HepG2 (cell line): ENCODE measurements at regions not wholly inside any gene's neighbourhood (a gene's known extent, or its start where the extent isn't known, plus 50 kb on each side); places are given as distances from the start of the nearest gene placed in this dataset.

ENCODE experiments used
- ATAC-seq: fragments of 200-7000 bp; cut with Tn5 transposase; 3 replicates; pipeline ENCODE4 v1.9.1; 2020; ENCODE audit warnings: mild to moderate bottlenecking, moderate library complexity
- BruUV-seq: library from RNA; stranded (reverse); fragments of 400-500 nt; replicated peaks from 2 replicates; lab custom pipeline; 2021; lab: Mats Ljungman, UMichigan
- CTCF ChIA-PET: fragments of 300-600 bp; formaldehyde crosslinking; extraction: SDS; loops from one replicate; lab custom pipeline; 2021; ENCODE audit warnings: low total read pairs, inconsistent platforms, low intra/inter-chr PET ratio; lab: Yijun Ruan, JAX
- POLR2A ChIA-PET: fragments of 350-600 bp; sonication (Branson Sonifier 250); formaldehyde crosslinking; loops from one replicate; lab custom pipeline; 2020; ENCODE audit warnings: antibody characterized with exemption, inconsistent platforms; lab: Yijun Ruan, JAX
- DNase-seq: peaks from one replicate; pipeline ENCODE4 v3.0.0-alpha.2; 2015; ENCODE audit warnings: low spot score
- FAIRE-seq: peaks from 3 replicates; lab custom pipeline; 2011; peaks lifted over from hg19 to GRCh38; lab: Jason Lieb, UNC
- H2AFZ ChIP-seq: one replicate; pipeline ENCODE4 v1.6.1; 2011; ENCODE audit warnings: low read length, inconsistent platforms
- H3K27ac ChIP-seq: fragments of 300-600 bp; 3 replicates; pipeline ENCODE4 v1.8.0; 2011; ENCODE audit warnings: mixed run types, mild to moderate bottlenecking, mixed read lengths, low read length, inconsistent platforms; ENCODE audit not compliant: insufficient read depth; ENCODE audit errors: extremely low read length
- H3K27me3 ChIP-seq, 2 experiments: fragments of 200-600 bp in 1 of 2; 2 replicates in 1 of 2; 3 replicates in 1 of 2; pipeline versions ENCODE4 v1.6.0 to v1.8.0; 2011; ENCODE audit warnings: low read length in 2 of 2, mild to moderate bottlenecking in 2 of 2, moderate library complexity in 2 of 2, inconsistent platforms in 1 of 2; ENCODE audit not compliant: insufficient read depth in 2 of 2, control insufficient read depth in 1 of 2
- H3K36me3 ChIP-seq, 2 experiments: fragments of 200-600 bp in 1 of 2; replicated peaks in 1 of 2; 2 replicates in 1 of 2; 3 replicates in 1 of 2; pipeline versions ENCODE4 v1.5.1 to v1.8.0; 2011; ENCODE audit warnings: low read length in 2 of 2, inconsistent platforms in 1 of 2; ENCODE audit not compliant: insufficient read depth in 2 of 2, control insufficient read depth in 1 of 2
- H3K4me1 ChIP-seq: 2 replicates; pipeline ENCODE4 v1.5.1; 2012; ENCODE audit warnings: low read length, inconsistent platforms; ENCODE audit not compliant: insufficient read depth
- H3K4me2 ChIP-seq: 2 replicates; pipeline ENCODE4 v1.6.0; 2011; ENCODE audit warnings: low read depth, low read length, inconsistent platforms
- H3K4me3 ChIP-seq, 3 experiments: fragments of 200-600 bp in 1 of 3; sonication (generic), shearing (Covaris generic) in 1 of 3; replicated peaks in 1 of 3; 2 replicates each; pipeline ENCODE4 v1.5.1; 2011 to 2016; ENCODE audit warnings: low read length in 3 of 3, inconsistent platforms in 2 of 3, low read depth in 2 of 3, mild to moderate bottlenecking in 2 of 3, control low read depth in 1 of 3, mixed read lengths in 1 of 3; ENCODE audit not compliant: insufficient read depth in 1 of 3
- H3K79me2 ChIP-seq: one replicate; pipeline ENCODE4 v1.6.1; 2011; ENCODE audit warnings: low read length, inconsistent platforms; ENCODE audit not compliant: insufficient read depth
- H3K9ac ChIP-seq: 2 replicates; pipeline ENCODE4 v1.6.0; 2011; ENCODE audit warnings: mild to moderate bottlenecking, low read depth, low read length, inconsistent platforms; ENCODE audit not compliant: insufficient read depth
- H3K9me3 ChIP-seq: 2 replicates; pipeline ENCODE4 v1.5.1; 2012; ENCODE audit warnings: mild to moderate bottlenecking, low read length
- H4K20me1 ChIP-seq: 2 replicates; pipeline ENCODE4 v1.6.0; 2011; ENCODE audit warnings: inconsistent platforms, mild to moderate bottlenecking, low read length, moderate library complexity; ENCODE audit not compliant: insufficient read depth
- HNRNPK ChIP-seq: fragments of 200-400 bp; formaldehyde crosslinking; IDR thresholded peaks from 2 replicates; pipeline ENCODE4 v1.6.1; 2018; ENCODE audit warnings: low read length, low read depth, moderate library complexity, mild to moderate bottlenecking; ENCODE audit not compliant: poor library complexity, severe bottlenecking
- HOXA5 ChIP-seq: sonication (generic); formaldehyde crosslinking; IDR thresholded peaks from 2 replicates; pipeline ENCODE4 v1.4.0; 2020; ENCODE audit warnings: missing genetic modification reagents
- KAT2B ChIP-seq: fragments of 150-350 bp; IDR thresholded peaks from 2 replicates; pipeline ENCODE4 v1.6.1; 2014; ENCODE audit warnings: low read depth, low read length, borderline replicate concordance
- MIER3 ChIP-seq: IDR thresholded peaks from 2 replicates; pipeline ENCODE4 v1.6.1; 2016; ENCODE audit warnings: missing compliant biosample characterization, borderline replicate concordance
- MXI1 ChIP-seq: IDR thresholded peaks from 3 replicates; pipeline ENCODE4 v1.6.1; 2012; ENCODE audit warnings: low read depth, low read length, inconsistent platforms, borderline replicate concordance
- PAF1 ChIP-seq: IDR thresholded peaks from 2 replicates; pipeline ENCODE4 v1.6.1; 2016; ENCODE audit warnings: missing genetic modification reagents, missing compliant biosample characterization
- PCBP1 ChIP-seq: fragments of 200-400 bp; formaldehyde crosslinking; IDR thresholded peaks from 2 replicates; pipeline ENCODE4 v1.6.1; 2017; ENCODE audit warnings: mild to moderate bottlenecking, low read depth, low read length, borderline replicate concordance
- TFDP2 ChIP-seq: sonication (generic); formaldehyde crosslinking; IDR thresholded peaks from 2 replicates; pipeline ENCODE4 v1.4.0; 2020; ENCODE audit warnings: missing genetic modification reagents
- TRAFD1 ChIP-seq: sonication (generic); formaldehyde crosslinking; IDR thresholded peaks from 2 replicates; pipeline ENCODE4 v1.5.1; 2020; ENCODE audit warnings: missing genetic modification reagents, mild to moderate bottlenecking, borderline replicate concordance
- ZNF251 ChIP-seq: sonication (generic); formaldehyde crosslinking; IDR thresholded peaks from 2 replicates; pipeline ENCODE4 v1.9.0; 2021; ENCODE audit warnings: mild to moderate bottlenecking, missing genetic modification reagents
- ZNF543 ChIP-seq: sonication (generic); formaldehyde crosslinking; IDR thresholded peaks from 2 replicates; pipeline ENCODE4 v1.4.0; 2020; ENCODE audit warnings: mild to moderate bottlenecking, missing genetic modification reagents
- WGBS: methylation state at CpG from one replicate; pipeline ENCODE4 v1.1.6; 2017; ENCODE audit warnings: low lambda C conversion rate; 5-methylcytosine and 5-hydroxymethylcytosine counted together
- in situ Hi-C: cut with HindIII; loops from 2 replicates; pipeline ENCODE4 v1.10.0; 2017; ENCODE audit warnings: low pct_unique_long_range_greater_than_20kb; ENCODE audit not compliant: extremely low pct_ligation_motif_present
- intact Hi-C: fragments of 100-400 bp; cut with micrococcal nuclease; formaldehyde crosslinking; loops from one replicate; pipeline ENCODE4 v1.10.0; 2022; ENCODE audit not compliant: unreplicated experiment

GRCh38 chr20:53853111-53853713, 217.2 kb downstream of the BCAS1 start:
- CTCF ChIA-PET, result no interaction called here
- Histone ChIP-seq H3K4me1 (peaks cover 43% of the 10 kb centered on the region), H3K9ac (no peak overlapping the region), H4K20me1 (no peaks in the 10 kb centered on the region), H3K4me2 (peak overlapping the region; percentile 12; the same call in 1 of the 2 replicates), H3K27ac (no peak overlapping the region), H3K9me3 (no peaks in the 10 kb centered on the region), H3K36me3 (no peaks in the 10 kb centered on the region), H3K79me2 (no peaks in the 10 kb centered on the region), H3K27me3 (no peaks in the 10 kb centered on the region), H3K4me3 (no peak overlapping the region), H2AFZ (no peak overlapping the region)
- ATAC-seq (peak; percentile 45; the same call in 1 of the 3 replicates), DNase-seq (no peak), FAIRE-seq (no peak)
- BruUV-seq, result no TSS peak
- intact Hi-C loops (no loop called here), in situ Hi-C loops (no loop called here)
- no peak for TF ChIP-seq TFDP2 (CRISPR knock-in tag)
- 0 out of 2 replicates have a peak, but pooled peaks have one; percentile 49 for TF ChIP-seq PCBP1
- TF ChIP-seq HNRNPK, result peak; percentile 57
- no peak for TF ChIP-seq HOXA5 (CRISPR knock-in tag)
- no peak for TF ChIP-seq ZNF543 (CRISPR knock-in tag)
- no peak for TF ChIP-seq ZNF251 (CRISPR knock-in tag)
- TF ChIP-seq MIER3 (CRISPR knock-in tag), result no peak
- WGBS, result 62% methylated on average over 4 of the region's 4 CpGs
- POLR2A ChIA-PET, result no interaction called here

GRCh38 chr20:53852691-53853090, 217.7 kb downstream of the BCAS1 start:
- ATAC-seq, result no peak
- DNase-seq, result no peak
- Histone ChIP-seq H3K79me2 (no peaks in the 10 kb centered on the region), H3K9me3 (no peaks in the 10 kb centered on the region), H3K4me1 (peaks cover 38% of the 10 kb centered on the region), H3K36me3 (no peaks in the 10 kb centered on the region), H3K4me2 (no peak overlapping the region), H2AFZ (no peak overlapping the region), H3K27ac (no peak overlapping the region)
- 89% methylated on average over 5 of the region's 5 CpGs for WGBS
- no peak for FAIRE-seq
- TF ChIP-seq MXI1, result no peak
- 0 out of 2 replicates have a peak, but pooled peaks have one; percentile 9 for TF ChIP-seq KAT2B
- TF ChIP-seq PAF1 (CRISPR knock-in tag), result no peak
- no peak for TF ChIP-seq TRAFD1
- TF ChIP-seq, all 625 proteins: peak for 1
- BruUV-seq, result no TSS peak
- no peak overlapping the region for H3K4me3 ChIP-seq
- no peaks in the 10 kb centered on the region for H4K20me1 ChIP-seq
- intact Hi-C loops (no loop called here), in situ Hi-C loops (no loop called here)
- ChIA-PET CTCF (no interaction called here), POLR2A (interaction anchor here (1.3 kb wide), 1 partner anchor 52 kb away, joined by 3 read pairs; no protein-coding TSS in a partner anchor)
- no peaks in the 10 kb centered on the region for H3K27me3 ChIP-seq
- no peak overlapping the region for H3K9ac ChIP-seq
